GM18507 (cell line): ENCODE measurements at regions not wholly inside any gene's neighbourhood (a gene's known extent, or its start where the extent isn't known, plus 50 kb on each side); places are given as distances from the start of the nearest gene placed in this dataset.
"Not testable (repeated sequence)": the region's sequence is repeated elsewhere in the genome, so short reads cannot be mapped to it uniquely, and the experiment has no call there.

Experiments
- DNase-seq: peaks from one replicate; pipeline ENCODE4 v3.0.0; 2011; ENCODE audit warnings: low read depth; ENCODE audit not compliant: insufficient read length; ENCODE audit errors: extremely low spot score
- FAIRE-seq: peaks from 2 replicates; lab custom pipeline; 2011; peaks lifted over from hg19 to GRCh38; lab: Jason Lieb, UNC

- no peak for FAIRE-seq
- DNase-seq: no peak
These were observed 496.1 kb upstream of the DIPK2B start for GRCh38 chrX:45696736-45697135.

- no peak for FAIRE-seq
These were observed 489.3 kb upstream of the DIPK2B start for GRCh38 chrX:45689971-45690370.

DNA sequence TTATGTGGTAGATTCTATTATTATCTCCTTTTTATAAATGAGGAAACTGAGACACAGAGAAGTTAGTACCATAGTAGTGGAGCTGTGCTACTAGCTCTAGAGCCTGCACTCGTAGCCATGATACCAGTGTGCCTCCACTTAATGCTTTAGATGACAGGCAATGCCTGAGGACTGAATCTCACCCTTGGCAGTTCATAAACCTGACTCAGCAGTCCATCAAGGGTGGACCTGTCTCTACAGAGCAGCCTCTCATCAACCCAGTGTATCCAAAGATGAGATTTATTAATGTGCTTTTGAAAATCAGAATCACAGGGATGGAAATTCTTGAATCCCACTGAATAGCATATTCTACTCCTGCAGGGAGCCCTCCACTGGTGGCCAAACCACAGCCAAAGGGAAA is 483.2 kb upstream of the DIPK2B start:
- FAIRE-seq (no peak), DNase-seq (no peak)

More at GRCh38 chrX:45689971-45690370, 489.3 kb upstream of the DIPK2B start:
- DNase-seq: no peak

GRCh38 chrX:45681891-45682290 is 481.2 kb upstream of the DIPK2B start:
- DNase-seq (no peak), FAIRE-seq (no peak)

GRCh38 chrX:45669715-45670340 is 469.2 kb upstream of the DIPK2B start:
- no peak for FAIRE-seq
- DNase-seq: no peak

DNA sequence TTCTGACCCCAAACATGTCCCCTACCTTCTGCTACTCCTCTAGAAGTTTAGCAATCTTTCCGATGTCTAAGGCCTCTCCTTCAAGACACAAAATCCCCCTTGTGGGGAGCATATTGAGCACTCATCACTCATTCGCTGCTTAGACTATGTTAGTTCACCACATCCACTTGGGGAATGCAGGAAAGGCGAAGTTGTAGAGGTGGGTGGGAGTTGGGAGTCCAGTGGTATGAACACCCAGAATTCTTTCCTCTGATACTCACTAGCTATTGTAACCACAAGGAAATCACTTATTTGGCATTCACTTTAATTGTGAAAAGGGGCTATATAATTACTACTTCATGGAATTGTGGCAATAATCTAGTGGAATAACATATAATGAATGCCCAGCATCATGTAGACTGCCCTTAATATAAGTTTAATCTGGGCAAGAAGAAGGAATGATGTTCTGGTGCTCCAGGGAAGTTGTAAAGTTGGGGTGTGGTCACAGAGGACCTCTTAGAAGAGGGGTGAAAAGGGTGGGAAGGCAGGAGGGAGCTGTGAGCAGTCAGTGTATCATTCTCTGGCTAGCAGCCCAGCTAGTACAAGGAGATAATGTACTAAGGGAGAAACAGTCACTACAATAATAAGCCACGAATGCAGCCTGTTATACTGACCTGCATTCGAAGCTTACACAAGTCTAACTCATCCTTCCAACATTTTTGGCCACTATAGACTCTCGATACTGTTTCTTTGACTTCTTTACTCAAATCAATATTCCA is 468.2 kb upstream of the DIPK2B start:
- no peak for DNase-seq
- no peak for FAIRE-seq

- DNase-seq (no peak), FAIRE-seq (no peak)
These were observed 467.0 kb upstream of the DIPK2B start for GRCh38 chrX:45667666-45668065.

GRCh38 chrX:45664727-45665290 is 464.1 kb upstream of the DIPK2B start:
- FAIRE-seq (no peak), DNase-seq (no peak)

DNA sequence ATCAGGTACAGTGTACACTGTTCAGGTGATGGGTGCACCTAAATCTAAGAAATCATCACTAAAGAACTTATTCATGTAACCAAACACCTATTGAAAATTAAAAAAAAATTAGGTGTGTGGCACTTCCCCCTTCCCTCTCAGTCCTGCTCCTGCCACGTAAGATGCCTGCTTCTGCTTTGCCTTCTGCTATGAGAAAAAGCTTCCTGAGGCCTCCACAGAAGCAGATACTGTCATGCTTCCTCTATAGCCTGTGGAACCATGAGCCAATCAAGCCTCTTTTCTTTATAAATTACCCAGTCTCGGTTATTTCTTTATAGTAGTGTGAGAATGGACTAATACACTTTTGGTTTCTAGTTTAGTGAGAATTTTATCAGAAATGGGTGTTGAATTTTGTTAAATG is 459.8 kb upstream of the DIPK2B start:
- FAIRE-seq: no peak
- DNase-seq: no peak

DNA sequence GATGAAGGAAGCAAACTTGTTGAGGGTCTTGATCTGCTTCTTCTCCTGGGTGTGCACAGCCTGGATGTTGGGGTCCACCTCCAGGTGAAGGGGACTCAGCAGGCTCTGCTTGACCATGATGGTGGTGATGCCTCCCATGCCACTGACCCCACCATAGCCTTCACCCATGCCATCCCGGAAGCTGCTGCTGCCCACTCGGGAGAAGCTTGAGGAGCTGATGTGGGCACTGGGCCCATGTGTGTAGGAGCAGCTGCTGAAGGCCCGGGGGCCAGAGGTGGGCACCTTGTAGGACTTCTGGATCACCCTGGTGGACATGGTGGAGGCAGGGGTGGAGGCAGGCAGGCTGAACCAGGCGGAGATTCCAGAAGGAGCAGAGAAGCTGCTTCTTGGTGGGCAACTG is 432.7 kb upstream of the DIPK2B start:
- DNase-seq (no peak), FAIRE-seq (no peak)

DNA sequence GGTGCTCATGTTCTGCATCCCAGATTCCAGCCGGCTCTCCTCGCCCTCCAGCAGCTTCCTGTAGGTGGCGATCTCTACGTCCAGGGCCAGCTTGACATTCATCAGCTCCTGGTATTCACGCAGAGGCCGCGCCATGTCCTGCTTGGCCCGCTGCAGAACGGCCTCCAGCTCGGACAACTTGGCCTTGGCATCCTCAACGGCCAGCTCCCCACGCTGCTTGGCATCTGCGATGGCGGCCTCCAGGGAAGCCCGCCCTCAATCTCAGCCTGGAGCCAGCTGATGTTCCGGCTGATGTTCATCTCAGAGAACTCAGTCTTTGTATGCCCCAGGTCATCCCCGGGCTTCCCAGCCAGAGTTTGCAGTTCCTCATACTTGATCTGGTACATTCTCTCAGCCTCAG is 431.8 kb upstream of the DIPK2B start:
- FAIRE-seq: no peak
- no peak for DNase-seq

- no peak for FAIRE-seq
- DNase-seq: no peak
These were observed 429.4 kb upstream of the DIPK2B start for GRCh38 chrX:45630078-45630477.

DNA sequence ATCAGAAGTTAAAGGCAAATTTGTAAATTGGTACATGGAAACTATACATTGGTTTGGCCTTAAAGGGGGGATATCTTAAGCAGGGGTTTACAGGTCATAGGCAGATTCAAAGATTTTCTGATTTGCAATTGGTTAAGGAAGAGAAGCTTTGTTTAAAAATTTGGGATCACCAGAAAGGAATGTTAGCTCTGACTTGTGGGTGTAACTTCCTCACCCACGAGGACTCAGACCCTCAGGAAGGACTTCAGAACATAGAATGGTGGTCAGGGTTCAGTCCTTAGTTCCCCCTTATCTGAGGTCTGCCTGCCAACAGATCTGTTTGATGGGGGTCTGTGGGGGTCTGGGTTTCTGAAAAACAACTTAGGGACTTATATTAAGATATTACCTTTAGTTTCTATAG is 427.4 kb upstream of the DIPK2B start:
- FAIRE-seq (no peak), DNase-seq (no peak)

GRCh38 chrX:45623266-45623665 is 422.6 kb upstream of the DIPK2B start:
- DNase-seq (no peak), FAIRE-seq (no peak)

GRCh38 chrX:45622538-45622937 is 421.9 kb upstream of the DIPK2B start:
- DNase-seq (no peak), FAIRE-seq (no peak)

GRCh38 chrX:45622042-45622423 is 421.4 kb upstream of the DIPK2B start:
- DNase-seq (no peak), FAIRE-seq (no peak)

DNA sequence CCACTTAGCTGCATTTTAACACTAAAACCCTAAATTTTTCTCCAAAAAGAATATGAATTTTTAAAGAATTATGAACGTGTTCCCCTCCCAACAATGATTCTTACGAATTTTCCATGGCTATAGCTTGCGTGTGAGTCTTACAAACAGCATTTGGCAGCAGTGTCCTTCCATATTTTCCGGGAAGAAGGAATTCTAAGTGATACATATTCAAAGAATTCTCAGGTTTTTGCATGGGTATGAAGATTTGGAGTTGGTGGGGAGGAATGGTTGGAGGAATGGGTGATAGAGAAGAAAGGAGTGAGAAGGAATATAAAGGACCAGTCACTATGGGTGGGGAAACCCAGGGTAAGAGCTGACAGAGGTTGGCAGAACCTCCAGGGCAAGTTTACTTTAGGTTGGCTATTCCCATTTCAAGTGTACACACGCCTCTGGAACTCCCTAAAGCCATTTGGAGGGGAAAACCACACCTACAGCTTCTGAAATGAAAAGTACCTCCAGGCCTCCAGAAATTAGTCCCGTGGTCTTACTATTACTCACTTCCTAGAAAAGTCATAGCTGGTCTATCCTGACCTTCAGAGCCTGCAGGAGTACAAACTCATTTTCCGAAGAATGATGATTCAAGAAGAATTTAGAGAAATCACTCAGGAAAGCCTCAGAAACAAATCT is 420.8 kb upstream of the DIPK2B start:
- no peak for DNase-seq
- no peak for FAIRE-seq

GRCh38 chrX:45619290-45619689 is 418.6 kb upstream of the DIPK2B start:
- DNase-seq (no peak), FAIRE-seq (no peak)

- DNase-seq, FAIRE-seq: not testable (repeated sequence)
These were observed 414.9 kb upstream of the DIPK2B start for GRCh38 chrX:45615591-45615990.

DNA sequence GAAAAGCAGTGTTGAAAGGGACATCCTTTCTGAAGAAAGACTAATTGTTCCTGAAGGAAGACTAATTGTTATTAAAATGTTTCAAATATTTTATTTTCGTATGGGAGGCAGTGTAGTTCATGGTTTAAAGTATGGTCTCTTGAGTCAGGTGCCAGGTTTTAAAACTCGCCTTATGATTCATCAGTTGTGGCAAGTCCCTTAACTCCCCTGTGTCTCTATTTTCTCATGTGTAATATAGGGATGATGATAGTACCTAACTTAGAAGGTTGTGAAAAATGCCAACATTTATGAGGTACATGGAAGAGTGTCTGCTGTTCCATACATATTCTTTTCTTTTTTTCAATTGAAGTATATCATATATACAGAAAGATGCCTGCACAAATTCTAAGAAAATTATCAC is 414.2 kb upstream of the DIPK2B start:
- no peak for DNase-seq
- FAIRE-seq: no peak

DNA sequence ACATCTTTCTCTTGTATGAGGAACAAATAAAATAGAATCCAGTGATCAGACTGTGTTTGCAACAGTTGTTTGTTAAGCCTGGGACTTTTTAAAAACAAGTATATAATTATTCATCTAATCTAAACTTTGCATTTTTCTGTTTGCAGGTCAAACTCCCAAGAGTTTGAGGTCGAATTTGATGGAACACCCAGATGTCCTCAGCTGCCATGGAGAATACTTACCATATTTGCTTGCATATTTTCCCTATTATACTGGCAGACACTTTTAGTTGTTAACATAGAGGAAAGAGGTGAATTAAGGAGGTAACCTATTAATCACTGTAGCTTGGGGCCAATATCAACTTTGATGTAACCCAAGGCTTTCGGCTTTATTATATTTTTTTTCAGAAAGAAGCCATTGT is 401.5 kb upstream of the DIPK2B start:
- DNase-seq (no peak), FAIRE-seq (no peak)
